WTC11 (cell line): ENCODE measurements at regions not wholly inside any gene's neighbourhood (a gene's known extent, or its start where the extent isn't known, plus 50 kb on each side); places are given as distances from the start of the nearest gene placed in this dataset.

ENCODE experiments used
- CBFB ChIP-seq: sonication (generic); formaldehyde crosslinking; IDR thresholded peaks from 2 replicates; pipeline ENCODE4 v1.8.1; 2022; ENCODE audit warnings: mild to moderate bottlenecking, low read depth, missing genetic modification reagents
- CTCF ChIP-seq: fragments of 200-600 bp; IDR thresholded peaks from 2 replicates; pipeline ENCODE4 v1.8.0; 2022; ENCODE audit warnings: antibody characterized with exemption
- ELF4 ChIP-seq: sonication (generic); formaldehyde crosslinking; IDR thresholded peaks from 2 replicates; pipeline ENCODE4 v1.8.1; 2022; ENCODE audit warnings: low read depth, mild to moderate bottlenecking, moderate library complexity, missing genetic modification reagents
- FOXJ3 ChIP-seq: sonication (generic); formaldehyde crosslinking; IDR thresholded peaks from 2 replicates; pipeline ENCODE4 v1.9.0; 2021; ENCODE audit warnings: missing genetic modification reagents, mild to moderate bottlenecking, borderline replicate concordance
- FOXK1 ChIP-seq: sonication (generic); formaldehyde crosslinking; IDR thresholded peaks from 2 replicates; pipeline ENCODE4 v1.8.0; 2022; ENCODE audit warnings: mild to moderate bottlenecking, moderate library complexity, missing genetic modification reagents
- GABPB1 ChIP-seq: sonication (generic); formaldehyde crosslinking; IDR thresholded peaks from 2 replicates; pipeline ENCODE4 v1.8.1; 2023; ENCODE audit warnings: mild to moderate bottlenecking, missing genetic modification reagents
- MAX ChIP-seq: sonication (generic); formaldehyde crosslinking; IDR thresholded peaks from 2 replicates; pipeline ENCODE4 v1.8.0; 2022; ENCODE audit warnings: mild to moderate bottlenecking, missing genetic modification reagents
- NR2C2 ChIP-seq: sonication (generic); formaldehyde crosslinking; IDR thresholded peaks from 2 replicates; pipeline ENCODE4 v1.8.0; 2022; ENCODE audit warnings: mild to moderate bottlenecking, missing genetic modification reagents
- TEAD4 ChIP-seq: sonication (generic); formaldehyde crosslinking; IDR thresholded peaks from 2 replicates; pipeline ENCODE4 v1.8.0; 2022; ENCODE audit warnings: mild to moderate bottlenecking, missing genetic modification reagents
- USF2 ChIP-seq: sonication (generic); formaldehyde crosslinking; IDR thresholded peaks from 2 replicates; pipeline ENCODE4 v1.8.1; 2023; ENCODE audit warnings: mild to moderate bottlenecking, missing genetic modification reagents, moderate library complexity
- ZNF263 ChIP-seq: sonication (generic); formaldehyde crosslinking; IDR thresholded peaks from 2 replicates; pipeline ENCODE4 v1.8.1; 2022; ENCODE audit warnings: low read depth, mild to moderate bottlenecking, moderate library complexity, missing genetic modification reagents
- ZNF423 ChIP-seq: fragments of 250-450 bp; sonication (Bioruptor Pico); IDR thresholded peaks from 2 replicates; pipeline ENCODE4 v2.1.2; 2022; ENCODE audit warnings: mild to moderate bottlenecking, moderate library complexity

GRCh38 chr1:234721476-234722269 is 111.7 kb upstream of the IRF2BP2 start:
- no peak for TF ChIP-seq CTCF
- no peak for TF ChIP-seq USF2 (CRISPR knock-in tag)
- no peak for TF ChIP-seq ZNF423 (CRISPR knock-in tag)
- no peak for TF ChIP-seq MAX (CRISPR knock-in tag)
- TF ChIP-seq FOXK1 (CRISPR knock-in tag) = no peak
- no peak for TF ChIP-seq TEAD4 (CRISPR knock-in tag)
- no peak for TF ChIP-seq NR2C2
- no peak for TF ChIP-seq ELF4 (CRISPR knock-in tag)
- no peak for TF ChIP-seq ZNF263
- TF ChIP-seq FOXJ3 (CRISPR knock-in tag) = no peak
- peak; percentile 74 for TF ChIP-seq GABPB1 (CRISPR knock-in tag)
- no peak for TF ChIP-seq CBFB (CRISPR knock-in tag)
